ENCODE measurements at regions not wholly inside any gene's neighbourhood (a gene's known extent, or its start where the extent isn't known, plus 50 kb on each side); places are given as distances from the start of the nearest gene placed in this dataset.

GRCh38 chr2:203649176-203649814 lies 57.1 kb upstream of the CD28 start:
- H3K27ac ChIP-seq (ENCODE audit: low read depth): no peak overlapping the region
- H3F3A ChIP-seq (replicated peaks; ENCODE audit: low read depth): no peaks in the 10 kb centered on the region
- 0 out of 2 replicates have a peak, but pooled peaks cover 4% of the 10 kb centered on the region for H3K4me1 ChIP-seq (ENCODE audit: insufficient read depth)
- peaks cover 3% of the 10 kb centered on the region; the same call in 1 of the 2 replicates for H3K9me2 ChIP-seq (ENCODE audit: insufficient read depth)
- DNase-seq (ENCODE audit: low spot score) (no peak), ATAC-seq (no peak)
- Mint-ChIP-seq H3K27ac (no peak overlapping the region), H3K36me3 (ENCODE audit: low read depth) (peaks cover 7% of the 10 kb centered on the region; the same call in 2 of the 3 replicates), H3K4me1 (peaks cover 5% of the 10 kb centered on the region; the same call in 1 of the 3 replicates), H3K27me3 (ENCODE audit: insufficient read depth, low read depth, poor library complexity) (peaks cover 4% of the 10 kb centered on the region), H3K9me3 (peaks cover 9% of the 10 kb centered on the region), H3K4me3 (no peak overlapping the region)
- peak overlapping the region; percentile 44 for H2AFZ ChIP-seq
- no peaks in the 10 kb centered on the region for H3K36me3 ChIP-seq (ENCODE audit: insufficient read depth)
- no peaks in the 10 kb centered on the region for H3K27me3 ChIP-seq (ENCODE audit: insufficient read depth)
- no peak overlapping the region for H3K4me3 ChIP-seq
- no peak for TF ChIP-seq STAT1 (IDR thresholded peaks at IDR 0.05; ENCODE audit: unreplicated experiment)
- TF ChIP-seq REST (IDR thresholded peaks at IDR 0.05; ENCODE audit: unreplicated experiment): no peak
- no peak for TF ChIP-seq CTCF (conservative IDR thresholded peaks at IDR 0.05; ENCODE audit: low read depth in 2 of 2)
- no peak for TF ChIP-seq EZH2phosphoT487 (IDR thresholded peaks at IDR 0.05; ENCODE audit: unreplicated experiment)
- no peak for TF ChIP-seq EZH2 (IDR thresholded peaks at IDR 0.05; ENCODE audit: low read depth, unreplicated experiment)
- no peak for TF ChIP-seq ZNF114 (CRISPR knock-in tag; IDR thresholded peaks at IDR 0.05)
- TF ChIP-seq NANOG (IDR thresholded peaks at IDR 0.05; ENCODE audit: borderline replicate concordance): no peak
- TF ChIP-seq JUNB (IDR thresholded peaks at IDR 0.05; ENCODE audit: unreplicated experiment): no peak
- TF ChIP-seq ZNF462 (CRISPR knock-in tag; IDR thresholded peaks at IDR 0.05): no peak
- TF ChIP-seq ETS1 (IDR thresholded peaks at IDR 0.05): no peak
- no peak for TF ChIP-seq POLR2AphosphoS5 (IDR thresholded peaks at IDR 0.05; ENCODE audit: low read depth)
- no peak for TF ChIP-seq ZNF331 (CRISPR knock-in tag; IDR thresholded peaks at IDR 0.05; ENCODE audit: low read depth)
- no peak for TF ChIP-seq CREB1 (CRISPR knock-in tag; IDR thresholded peaks at IDR 0.05; ENCODE audit: low read depth)
- no peak overlapping the region for H3K4me2 ChIP-seq
- no peaks in the 10 kb centered on the region for H4K20me1 ChIP-seq (replicated peaks; ENCODE audit: insufficient read depth)
- no peaks in the 10 kb centered on the region for H3K79me2 ChIP-seq (replicated peaks; ENCODE audit: insufficient read depth)
